ENCODE measurements at regions not wholly inside any gene's neighbourhood (a gene's known extent, or its start where the extent isn't known, plus 50 kb on each side); places are given as distances from the start of the nearest gene placed in this dataset.

- no peak for TF ChIP-seq CTCF (IDR thresholded peaks at IDR 0.05)
- no peak for TF ChIP-seq POLR2A (IDR thresholded peaks at IDR 0.05)
Measured at GRCh38 chrX:39194673-39195072, 393.4 kb downstream of the MID1IP1 start.
